ENCODE measurements at regions not wholly inside any gene's neighbourhood (a gene's known extent, or its start where the extent isn't known, plus 50 kb on each side); places are given as distances from the start of the nearest gene placed in this dataset.

DNA sequence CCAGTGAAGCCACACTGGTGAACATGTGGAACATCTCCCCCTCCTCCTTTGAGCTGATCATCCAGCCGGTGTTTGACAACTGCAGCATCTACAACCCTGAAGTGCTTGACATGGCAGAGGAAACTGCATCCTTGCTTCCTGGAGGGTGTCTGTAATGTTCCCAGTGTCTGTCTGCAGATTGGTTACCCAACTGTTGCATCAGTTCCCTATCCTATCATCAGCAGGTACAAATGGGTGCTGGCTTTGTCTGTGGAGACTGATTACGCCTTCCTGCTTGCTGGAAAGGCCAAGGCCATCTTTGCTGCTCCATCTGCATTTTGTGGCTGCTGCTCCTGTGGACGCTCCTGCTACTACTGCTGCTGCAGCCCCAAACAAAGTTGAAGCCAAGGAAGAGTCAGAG is 83.5 kb downstream of the SKA1 start:
- no peak for TF ChIP-seq CTCF (IDR thresholded peaks at IDR 0.05)
- Histone ChIP-seq H3K4me1 (ENCODE audit: low read depth) (no peaks in the 10 kb centered on the region), H3K9me3 (no peaks in the 10 kb centered on the region), H3K36me3 (ENCODE audit: low read depth) (no peaks in the 10 kb centered on the region), H3K4me3 (no peak overlapping the region)
- no peak for ATAC-seq
- no peak for DNase-seq
- intact Hi-C loops (cut with DNase I, micrococcal nuclease), result no loop called here

DNA sequence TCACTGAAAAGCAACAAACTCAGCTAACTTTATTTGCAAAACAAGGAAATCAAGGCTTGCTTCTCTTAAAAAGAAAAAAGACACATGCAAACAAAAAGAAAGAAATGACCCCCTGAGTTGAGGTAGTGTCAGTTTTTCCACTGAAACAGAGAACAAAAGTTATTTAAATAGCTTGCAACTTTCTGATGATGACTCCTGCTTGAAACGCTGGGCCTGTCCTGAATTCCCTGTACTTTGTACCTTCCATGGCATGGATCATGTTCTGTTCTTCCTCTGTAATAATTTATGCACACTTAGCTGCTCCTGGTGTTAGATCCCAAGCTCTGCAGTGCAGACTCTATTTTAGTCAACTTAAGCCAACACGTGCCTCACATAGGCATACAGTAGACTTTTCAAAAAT is 84.0 kb downstream of the SKA1 start:
- intact Hi-C loops (cut with DNase I, micrococcal nuclease), result no loop called here
- H3K36me3 ChIP-seq (ENCODE audit: low read depth), result no peaks in the 10 kb centered on the region
- DNase-seq (no peak), ATAC-seq (no peak)
- H3K4me3 ChIP-seq, result no peak overlapping the region
- H3K9me3 ChIP-seq, result no peaks in the 10 kb centered on the region
- no peak for TF ChIP-seq CTCF (IDR thresholded peaks at IDR 0.05)
- no peaks in the 10 kb centered on the region for H3K4me1 ChIP-seq (ENCODE audit: low read depth)

GRCh38 chr18:50460062-50460461 is 85.2 kb downstream of the SKA1 start:
- TF ChIP-seq CTCF (IDR thresholded peaks at IDR 0.05), result no peak
- Histone ChIP-seq H3K36me3 (ENCODE audit: low read depth) (no peaks in the 10 kb centered on the region), H3K4me1 (ENCODE audit: low read depth) (no peaks in the 10 kb centered on the region), H3K9me3 (no peaks in the 10 kb centered on the region), H3K4me3 (no peak overlapping the region)
- no peak for DNase-seq
- no peak for ATAC-seq
- intact Hi-C loops (cut with DNase I, micrococcal nuclease), result no loop called here

- Histone ChIP-seq H3K9me3 (no peaks in the 10 kb centered on the region), H3K4me1 (ENCODE audit: low read depth) (no peaks in the 10 kb centered on the region), H3K4me3 (no peak overlapping the region), H3K36me3 (ENCODE audit: low read depth) (no peaks in the 10 kb centered on the region)
- no peak for TF ChIP-seq CTCF (IDR thresholded peaks at IDR 0.05)
- no peak for ATAC-seq
- intact Hi-C loops (cut with DNase I, micrococcal nuclease), result no loop called here
- no peak for DNase-seq
Measured at GRCh38 chr18:50460716-50461115, 85.9 kb downstream of the SKA1 start.

- ATAC-seq, result no peak
- intact Hi-C loops (cut with DNase I, micrococcal nuclease), result no loop called here
- no peaks in the 10 kb centered on the region for H3K36me3 ChIP-seq (ENCODE audit: low read depth)
- no peaks in the 10 kb centered on the region for H3K9me3 ChIP-seq
- DNase-seq, result no peak
- no peak overlapping the region for H3K4me3 ChIP-seq
- no peak for TF ChIP-seq CTCF (IDR thresholded peaks at IDR 0.05)
- H3K4me1 ChIP-seq (ENCODE audit: low read depth), result no peaks in the 10 kb centered on the region
Measured at GRCh38 chr18:50461251-50461650, 86.4 kb downstream of the SKA1 start.
